RWPE2 (cell line): ENCODE measurements at regions not wholly inside any gene's neighbourhood (a gene's known extent, or its start where the extent isn't known, plus 50 kb on each side); places are given as distances from the start of the nearest gene placed in this dataset.

Experiments used
- ATAC-seq: fragments of 200-7000 bp; cut with Tn5 transposase; 3 replicates; pipeline ENCODE4 v1.9.1; 2021; ENCODE audit warnings: low read depth
- DNase-seq: peaks from one replicate; pipeline ENCODE4 v3.0.0-alpha.2; 2020; ENCODE audit warnings: low spot score
- H3K27ac ChIP-seq: fragments of 450-650 bp; 2 replicates; pipeline ENCODE4 v1.5.1; 2017; ENCODE audit warnings: mild to moderate bottlenecking; ENCODE audit not compliant: poor library complexity, severe bottlenecking
- H3K27me3 ChIP-seq: fragments of 250-450 bp; sonication (Bioruptor Pico); 2 replicates; pipeline ENCODE4 v1.5.1; 2021; ENCODE audit warnings: mild to moderate bottlenecking, moderate library complexity; ENCODE audit not compliant: insufficient read depth, poor library complexity, severe bottlenecking
- H3K36me3 ChIP-seq: fragments of 250-450 bp; sonication (Bioruptor Pico); 2 replicates; pipeline ENCODE4 v1.5.1; 2020; ENCODE audit warnings: low read depth, mild to moderate bottlenecking, moderate library complexity
- H3K4me1 ChIP-seq: fragments of 250-450 bp; sonication (Bioruptor Pico); 2 replicates; pipeline ENCODE4 v1.5.1; 2021; ENCODE audit warnings: mild to moderate bottlenecking, moderate library complexity; ENCODE audit not compliant: insufficient read depth, poor library complexity, severe bottlenecking
- H3K4me3 ChIP-seq: fragments of 250-450 bp; sonication (Bioruptor Pico); 2 replicates; pipeline ENCODE4 v1.5.1; 2021; ENCODE audit warnings: mild to moderate bottlenecking, moderate library complexity; ENCODE audit not compliant: severe bottlenecking
- H3K9me3 ChIP-seq: fragments of 250-450 bp; sonication (Bioruptor Pico); 2 replicates; pipeline ENCODE4 v1.5.1; 2021; ENCODE audit warnings: mild to moderate bottlenecking, moderate library complexity; ENCODE audit not compliant: severe bottlenecking
- CTCF ChIP-seq: fragments of 450-650 bp; IDR thresholded peaks from one replicate; pipeline ENCODE4 v1.5.1; 2017; ENCODE audit warnings: mild to moderate bottlenecking, moderate library complexity; ENCODE audit not compliant: poor library complexity, severe bottlenecking

- ATAC-seq (no peak), DNase-seq (no peak)
- Histone ChIP-seq H3K27me3 (no peaks in the 10 kb centered on the region), H3K27ac (no peak overlapping the region), H3K36me3 (no peaks in the 10 kb centered on the region), H3K9me3 (no peaks in the 10 kb centered on the region), H3K4me1 (no peaks in the 10 kb centered on the region), H3K4me3 (no peak overlapping the region)
- no peak for TF ChIP-seq CTCF
Observed at GRCh38 chr1:213737398-213738035, 250.3 kb upstream of the PROX1 start.

GRCh38 chr1:213738658-213739057, 249.1 kb upstream of the PROX1 start:
- H3K4me1 ChIP-seq = no peaks in the 10 kb centered on the region
- H3K27ac ChIP-seq = no peak overlapping the region
- no peaks in the 10 kb centered on the region for H3K9me3 ChIP-seq
- no peak for TF ChIP-seq CTCF
- no peaks in the 10 kb centered on the region for H3K36me3 ChIP-seq
- ATAC-seq = no peak
- DNase-seq = no peak
- H3K27me3 ChIP-seq = no peaks in the 10 kb centered on the region
- H3K4me3 ChIP-seq = no peak overlapping the region

- Histone ChIP-seq H3K4me1 (no peaks in the 10 kb centered on the region), H3K27me3 (no peaks in the 10 kb centered on the region), H3K27ac (no peak overlapping the region), H3K9me3 (no peaks in the 10 kb centered on the region), H3K36me3 (no peaks in the 10 kb centered on the region), H3K4me3 (no peak overlapping the region)
- no peak for TF ChIP-seq CTCF
- DNase-seq (no peak), ATAC-seq (no peak)
Observed at GRCh38 chr1:213742992-213743391, 244.8 kb upstream of the PROX1 start.

GRCh38 chr1:213744780-213745179, 243.0 kb upstream of the PROX1 start:
- H3K4me3 ChIP-seq = no peak overlapping the region
- H3K9me3 ChIP-seq = no peaks in the 10 kb centered on the region
- no peak for ATAC-seq
- H3K27me3 ChIP-seq = no peaks in the 10 kb centered on the region
- H3K4me1 ChIP-seq = no peaks in the 10 kb centered on the region
- no peak overlapping the region for H3K27ac ChIP-seq
- no peak for TF ChIP-seq CTCF
- H3K36me3 ChIP-seq = no peaks in the 10 kb centered on the region
- DNase-seq = no peak

GRCh38 chr1:213745451-213745850, 242.3 kb upstream of the PROX1 start:
- TF ChIP-seq CTCF = no peak
- no peak overlapping the region for H3K27ac ChIP-seq
- no peak for ATAC-seq
- H3K9me3 ChIP-seq = no peaks in the 10 kb centered on the region
- no peaks in the 10 kb centered on the region for H3K4me1 ChIP-seq
- no peak for DNase-seq
- no peaks in the 10 kb centered on the region for H3K36me3 ChIP-seq
- no peak overlapping the region for H3K4me3 ChIP-seq
- H3K27me3 ChIP-seq = no peaks in the 10 kb centered on the region
